ENCODE measurements at regions not wholly inside any gene's neighbourhood (a gene's known extent, or its start where the extent isn't known, plus 50 kb on each side); places are given as distances from the start of the nearest gene placed in this dataset.
A peak's percentile ranks its signal among the peaks of the same experiment; 100 is the strongest.
"Not testable (repeated sequence)": the region's sequence is repeated elsewhere in the genome, so short reads cannot be mapped to it uniquely, and the experiment has no call there.

- no peak for DNase-seq (ENCODE audit: low read depth)
- no peak overlapping the region for H3K4me3 ChIP-seq (ENCODE audit: low read depth, low read length)
- no peak for TF ChIP-seq CTCF (conservative IDR thresholded peaks at IDR 0.05; ENCODE audit: low read depth, low read length)
Measured at GRCh38 chr10:94122211-94122610, 128.5 kb downstream of the PLCE1 start.

GRCh38 chr10:94123258-94123995 is 129.7 kb downstream of the PLCE1 start:
- no peak overlapping the region for H3K4me3 ChIP-seq (ENCODE audit: low read depth, low read length)
- DNase-seq (ENCODE audit: low read depth), result peak; percentile 36
- no peak for TF ChIP-seq CTCF (conservative IDR thresholded peaks at IDR 0.05; ENCODE audit: low read depth, low read length)

DNA sequence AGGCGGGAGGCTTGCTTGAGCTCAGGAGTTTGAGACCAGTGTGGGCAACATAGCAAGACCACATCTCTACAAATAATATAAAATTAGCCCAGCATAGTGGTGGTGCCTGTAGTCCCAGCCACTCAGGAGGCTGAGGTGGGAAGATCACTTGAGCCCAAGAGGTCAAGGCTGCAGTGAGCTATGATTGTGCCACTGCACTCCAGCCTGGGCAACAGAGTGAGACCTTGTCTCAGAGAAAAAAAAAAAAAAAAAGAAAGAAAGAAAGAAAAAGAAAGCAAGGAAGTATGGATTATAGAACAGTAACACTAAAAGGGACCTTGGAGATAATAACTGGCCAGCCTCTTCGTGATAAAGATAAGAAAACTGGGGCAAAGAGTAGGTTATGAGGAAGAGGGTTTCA is 130.4 kb downstream of the PLCE1 start:
- DNase-seq (ENCODE audit: low read depth); H3K4me3 ChIP-seq (ENCODE audit: low read depth, low read length): not testable (repeated sequence)

GRCh38 chr10:94125268-94125667 is 131.5 kb downstream of the PLCE1 start:
- DNase-seq (ENCODE audit: low read depth); H3K4me3 ChIP-seq (ENCODE audit: low read depth, low read length): not testable (repeated sequence)

DNA sequence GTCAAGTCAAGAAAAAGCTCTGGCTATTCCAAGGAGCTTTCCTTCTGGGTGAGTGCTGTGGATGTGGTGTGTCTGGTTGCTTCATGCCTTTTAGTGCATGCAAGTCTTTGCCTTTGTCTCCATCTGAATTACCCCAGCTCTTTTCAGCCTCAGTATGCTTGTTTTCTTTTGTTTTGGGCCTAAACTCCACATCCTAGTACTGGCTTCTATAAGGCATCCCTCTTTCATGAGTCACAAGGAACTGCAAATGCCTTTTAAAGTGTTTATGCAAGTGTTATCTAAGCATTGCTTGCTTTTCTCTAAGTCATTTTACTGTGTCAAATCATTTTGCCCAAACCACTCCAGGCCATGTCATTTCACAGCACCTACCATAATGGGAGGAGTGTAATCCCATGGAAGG is 132.1 kb downstream of the PLCE1 start:
- TF ChIP-seq CTCF (conservative IDR thresholded peaks at IDR 0.05; ENCODE audit: low read depth, low read length), result no peak
- no peak overlapping the region for H3K4me3 ChIP-seq (ENCODE audit: low read depth, low read length)
- DNase-seq (ENCODE audit: low read depth), result no peak

GRCh38 chr10:94129393-94130130 is 135.8 kb downstream of the PLCE1 start:
- no peak for DNase-seq (ENCODE audit: low read depth)
- H3K4me3 ChIP-seq (ENCODE audit: low read depth, low read length), result no peak overlapping the region

GRCh38 chr10:94131885-94132284 is 138.2 kb downstream of the PLCE1 start:
- TF ChIP-seq CTCF (conservative IDR thresholded peaks at IDR 0.05; ENCODE audit: low read depth, low read length), result no peak
- no peak for DNase-seq (ENCODE audit: low read depth)

More at GRCh38 chr10:94129393-94130130, 135.8 kb downstream of the PLCE1 start:
- TF ChIP-seq CTCF (conservative IDR thresholded peaks at IDR 0.05; ENCODE audit: low read depth, low read length), result no peak

GRCh38 chr10:94133239-94133638 is 139.5 kb downstream of the PLCE1 start:
- no peak for DNase-seq (ENCODE audit: low read depth)
- no peak for TF ChIP-seq CTCF (conservative IDR thresholded peaks at IDR 0.05; ENCODE audit: low read depth, low read length)
- no peak overlapping the region for H3K4me3 ChIP-seq (ENCODE audit: low read depth, low read length)

More at GRCh38 chr10:94131885-94132284, 138.2 kb downstream of the PLCE1 start:
- no peak overlapping the region for H3K4me3 ChIP-seq (ENCODE audit: low read depth, low read length)
